Activated naive CD8-positive, alpha-beta T cell treated with anti-CD3 and anti-CD28 coated beads, Interleukin-2, amount 50 U/mL, for 24 hours (primary cell): ENCODE measurements at regions not wholly inside any gene's neighbourhood (a gene's known extent, or its start where the extent isn't known, plus 50 kb on each side); places are given as distances from the start of the nearest gene placed in this dataset.

Experiments
- ATAC-seq: fragments of 150-1000 bp; cut with Tn5 transposase; one replicate; pipeline ENCODE4 v1.10.0; 2021
- DNase-seq: peaks from one replicate; pipeline ENCODE4 v3.0.0; 2021
- H3K27ac Mint-ChIP-seq: one replicate; pipeline ENCODE4 v1.8.0; 2021; ENCODE audit warnings: mild to moderate bottlenecking, mixed read lengths
- H3K27me3 Mint-ChIP-seq: one replicate; pipeline ENCODE4 v1.8.0; 2021; ENCODE audit warnings: mixed read lengths
- H3K36me3 Mint-ChIP-seq: one replicate; pipeline ENCODE4 v1.8.0; 2021; ENCODE audit warnings: low read depth, mixed read lengths
- H3K4me1 Mint-ChIP-seq: one replicate; pipeline ENCODE4 v1.8.0; 2021; ENCODE audit warnings: mixed read lengths
- H3K4me3 Mint-ChIP-seq: one replicate; pipeline ENCODE4 v1.8.0; 2021; ENCODE audit warnings: mild to moderate bottlenecking, moderate library complexity, mixed read lengths
- H3K9me3 Mint-ChIP-seq: one replicate; pipeline ENCODE4 v1.8.0; 2021; ENCODE audit warnings: mixed read lengths

GRCh38 chr2:14524803-14525080 is 107.8 kb upstream of the LRATD1 start:
- H3K36me3 Mint-ChIP-seq = peaks cover 1% of the 10 kb centered on the region
- H3K27me3 Mint-ChIP-seq = no peaks in the 10 kb centered on the region
- H3K4me3 Mint-ChIP-seq = no peak overlapping the region
- H3K9me3 Mint-ChIP-seq = peaks cover 13% of the 10 kb centered on the region
- DNase-seq = no peak
- H3K27ac Mint-ChIP-seq = no peak overlapping the region
- H3K4me1 Mint-ChIP-seq = no peaks in the 10 kb centered on the region
- no peak for ATAC-seq

- no peak overlapping the region for H3K4me3 Mint-ChIP-seq
- DNase-seq (no peak), ATAC-seq (no peak)
- H3K27ac Mint-ChIP-seq = no peak overlapping the region
- H3K9me3 Mint-ChIP-seq = no peaks in the 10 kb centered on the region
- no peaks in the 10 kb centered on the region for H3K4me1 Mint-ChIP-seq
- H3K36me3 Mint-ChIP-seq = no peaks in the 10 kb centered on the region
- H3K27me3 Mint-ChIP-seq = no peaks in the 10 kb centered on the region
Measured at GRCh38 chr2:14530506-14530905, 102.0 kb upstream of the LRATD1 start.

- DNase-seq (no peak), ATAC-seq (no peak)
- Mint-ChIP-seq H3K4me3 (no peak overlapping the region), H3K9me3 (peaks cover 8% of the 10 kb centered on the region), H3K36me3 (no peaks in the 10 kb centered on the region), H3K4me1 (no peaks in the 10 kb centered on the region), H3K27me3 (no peaks in the 10 kb centered on the region), H3K27ac (no peak overlapping the region)
Measured at GRCh38 chr2:14533131-14533757, 99.3 kb upstream of the LRATD1 start.

- no peaks in the 10 kb centered on the region for H3K36me3 Mint-ChIP-seq
- no peaks in the 10 kb centered on the region for H3K27me3 Mint-ChIP-seq
- no peak for DNase-seq
- peaks cover 8% of the 10 kb centered on the region for H3K9me3 Mint-ChIP-seq
- ATAC-seq = no peak
- H3K4me1 Mint-ChIP-seq = no peaks in the 10 kb centered on the region
- no peak overlapping the region for H3K27ac Mint-ChIP-seq
- no peak overlapping the region for H3K4me3 Mint-ChIP-seq
Measured at GRCh38 chr2:14535156-14535555, 97.4 kb upstream of the LRATD1 start.

GRCh38 chr2:14536976-14537375 is 95.5 kb upstream of the LRATD1 start:
- Mint-ChIP-seq H3K4me1 (no peaks in the 10 kb centered on the region), H3K9me3 (peaks cover 12% of the 10 kb centered on the region), H3K27ac (no peak overlapping the region), H3K27me3 (no peaks in the 10 kb centered on the region), H3K36me3 (no peaks in the 10 kb centered on the region), H3K4me3 (no peak overlapping the region)
- no peak for ATAC-seq
- no peak for DNase-seq

GRCh38 chr2:14540015-14540414 is 92.5 kb upstream of the LRATD1 start:
- no peaks in the 10 kb centered on the region for H3K27me3 Mint-ChIP-seq
- H3K36me3 Mint-ChIP-seq = no peaks in the 10 kb centered on the region
- H3K4me1 Mint-ChIP-seq = no peaks in the 10 kb centered on the region
- H3K9me3 Mint-ChIP-seq = peaks cover 12% of the 10 kb centered on the region
- no peak overlapping the region for H3K4me3 Mint-ChIP-seq
- ATAC-seq = no peak
- no peak overlapping the region for H3K27ac Mint-ChIP-seq
- DNase-seq = no peak

- ATAC-seq (no peak), DNase-seq (no peak)
- Mint-ChIP-seq H3K27me3 (no peaks in the 10 kb centered on the region), H3K4me1 (no peaks in the 10 kb centered on the region), H3K4me3 (no peak overlapping the region), H3K27ac (no peak overlapping the region), H3K36me3 (no peaks in the 10 kb centered on the region), H3K9me3 (peaks cover 4% of the 10 kb centered on the region)
Measured at GRCh38 chr2:14543284-14543683, 89.2 kb upstream of the LRATD1 start.

GRCh38 chr2:14544247-14544646 is 88.3 kb upstream of the LRATD1 start:
- ATAC-seq = no peak
- Mint-ChIP-seq H3K27ac (no peak overlapping the region), H3K4me1 (no peaks in the 10 kb centered on the region), H3K36me3 (no peaks in the 10 kb centered on the region), H3K4me3 (no peak overlapping the region), H3K27me3 (no peaks in the 10 kb centered on the region), H3K9me3 (peaks cover 4% of the 10 kb centered on the region)
- no peak for DNase-seq

- Mint-ChIP-seq H3K4me3 (no peak overlapping the region), H3K27ac (no peak overlapping the region), H3K27me3 (no peaks in the 10 kb centered on the region), H3K36me3 (no peaks in the 10 kb centered on the region), H3K4me1 (no peaks in the 10 kb centered on the region), H3K9me3 (no peaks in the 10 kb centered on the region)
- ATAC-seq (no peak), DNase-seq (no peak)
Measured at GRCh38 chr2:14547830-14548229, 84.7 kb upstream of the LRATD1 start.

- no peaks in the 10 kb centered on the region for H3K27me3 Mint-ChIP-seq
- ATAC-seq = no peak
- H3K36me3 Mint-ChIP-seq = no peaks in the 10 kb centered on the region
- DNase-seq = no peak
- no peak overlapping the region for H3K4me3 Mint-ChIP-seq
- no peak overlapping the region for H3K27ac Mint-ChIP-seq
- no peaks in the 10 kb centered on the region for H3K4me1 Mint-ChIP-seq
- no peaks in the 10 kb centered on the region for H3K9me3 Mint-ChIP-seq
Measured at GRCh38 chr2:14550658-14551057, 81.9 kb upstream of the LRATD1 start.

- ATAC-seq (no peak), DNase-seq (no peak)
- no peaks in the 10 kb centered on the region for H3K36me3 Mint-ChIP-seq
- no peak overlapping the region for H3K27ac Mint-ChIP-seq
- no peaks in the 10 kb centered on the region for H3K9me3 Mint-ChIP-seq
- no peaks in the 10 kb centered on the region for H3K27me3 Mint-ChIP-seq
- no peaks in the 10 kb centered on the region for H3K4me1 Mint-ChIP-seq
- H3K4me3 Mint-ChIP-seq = no peak overlapping the region
Measured at GRCh38 chr2:14551069-14551468, 81.4 kb upstream of the LRATD1 start.

GRCh38 chr2:14552286-14552685 is 80.2 kb upstream of the LRATD1 start:
- H3K4me1 Mint-ChIP-seq = no peaks in the 10 kb centered on the region
- no peaks in the 10 kb centered on the region for H3K36me3 Mint-ChIP-seq
- DNase-seq (no peak), ATAC-seq (no peak)
- no peaks in the 10 kb centered on the region for H3K27me3 Mint-ChIP-seq
- no peak overlapping the region for H3K27ac Mint-ChIP-seq
- H3K4me3 Mint-ChIP-seq = no peak overlapping the region
- no peaks in the 10 kb centered on the region for H3K9me3 Mint-ChIP-seq

- no peak for ATAC-seq
- Mint-ChIP-seq H3K27me3 (no peaks in the 10 kb centered on the region), H3K9me3 (no peaks in the 10 kb centered on the region), H3K36me3 (no peaks in the 10 kb centered on the region), H3K4me3 (no peak overlapping the region), H3K27ac (no peak overlapping the region), H3K4me1 (no peaks in the 10 kb centered on the region)
- no peak for DNase-seq
Measured at GRCh38 chr2:14552818-14553217, 79.7 kb upstream of the LRATD1 start.

GRCh38 chr2:14554849-14555545 is 77.5 kb upstream of the LRATD1 start:
- Mint-ChIP-seq H3K4me3 (no peak overlapping the region), H3K4me1 (no peaks in the 10 kb centered on the region), H3K36me3 (no peaks in the 10 kb centered on the region), H3K9me3 (no peaks in the 10 kb centered on the region), H3K27ac (no peak overlapping the region), H3K27me3 (no peaks in the 10 kb centered on the region)
- no peak for ATAC-seq
- DNase-seq = no peak

GRCh38 chr2:14557111-14557510 is 75.4 kb upstream of the LRATD1 start:
- Mint-ChIP-seq H3K4me3 (no peak overlapping the region), H3K4me1 (no peaks in the 10 kb centered on the region), H3K27ac (no peak overlapping the region), H3K27me3 (no peaks in the 10 kb centered on the region), H3K36me3 (no peaks in the 10 kb centered on the region), H3K9me3 (no peaks in the 10 kb centered on the region)
- no peak for DNase-seq
- no peak for ATAC-seq

GRCh38 chr2:14557916-14558315 is 74.6 kb upstream of the LRATD1 start:
- no peaks in the 10 kb centered on the region for H3K4me1 Mint-ChIP-seq
- H3K27me3 Mint-ChIP-seq = no peaks in the 10 kb centered on the region
- no peak for ATAC-seq
- no peak for DNase-seq
- no peaks in the 10 kb centered on the region for H3K36me3 Mint-ChIP-seq
- H3K9me3 Mint-ChIP-seq = no peaks in the 10 kb centered on the region
- no peak overlapping the region for H3K4me3 Mint-ChIP-seq
- no peak overlapping the region for H3K27ac Mint-ChIP-seq
